Activated CD4-positive, alpha-beta T cell treated with anti-CD3 and anti-CD28 coated beads, Interleukin-2, amount 50 U/mL, for 16 hours (primary cell): ENCODE measurements at regions not wholly inside any gene's neighbourhood (a gene's known extent, or its start where the extent isn't known, plus 50 kb on each side); places are given as distances from the start of the nearest gene placed in this dataset.

Experiments used
- DNase-seq: peaks from one replicate; pipeline ENCODE4 v3.0.0-alpha.2; 2020

DNA sequence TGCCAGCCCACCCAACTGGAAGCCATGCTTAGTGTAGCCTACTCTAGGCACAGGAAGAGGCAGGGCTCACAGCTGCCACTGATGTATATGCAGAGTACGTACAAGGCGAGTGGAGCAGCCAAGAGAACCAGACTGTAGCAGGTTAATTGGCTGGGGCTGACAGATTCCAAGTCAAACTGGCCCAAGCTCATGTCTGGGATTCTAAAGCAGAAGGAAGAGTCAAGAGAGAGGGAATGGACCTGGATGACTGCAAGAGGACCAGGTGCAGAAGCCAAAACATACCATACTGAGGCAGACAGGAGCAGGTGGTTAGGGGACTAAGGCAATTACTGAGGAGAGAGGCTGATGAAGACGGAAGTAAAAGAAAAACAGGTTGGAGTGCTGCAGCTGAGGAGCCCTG, 51.3 kb upstream of the LRRN2 start:
- DNase-seq: no peak

- no peak for DNase-seq
These were observed 53.0 kb upstream of the LRRN2 start for GRCh38 chr1:204738506-204738905.

- no peak for DNase-seq
These were observed 54.8 kb upstream of the LRRN2 start for GRCh38 chr1:204740354-204740753.

- no peak for DNase-seq
These were observed 55.9 kb upstream of the LRRN2 start for GRCh38 chr1:204741440-204741839.

DNA sequence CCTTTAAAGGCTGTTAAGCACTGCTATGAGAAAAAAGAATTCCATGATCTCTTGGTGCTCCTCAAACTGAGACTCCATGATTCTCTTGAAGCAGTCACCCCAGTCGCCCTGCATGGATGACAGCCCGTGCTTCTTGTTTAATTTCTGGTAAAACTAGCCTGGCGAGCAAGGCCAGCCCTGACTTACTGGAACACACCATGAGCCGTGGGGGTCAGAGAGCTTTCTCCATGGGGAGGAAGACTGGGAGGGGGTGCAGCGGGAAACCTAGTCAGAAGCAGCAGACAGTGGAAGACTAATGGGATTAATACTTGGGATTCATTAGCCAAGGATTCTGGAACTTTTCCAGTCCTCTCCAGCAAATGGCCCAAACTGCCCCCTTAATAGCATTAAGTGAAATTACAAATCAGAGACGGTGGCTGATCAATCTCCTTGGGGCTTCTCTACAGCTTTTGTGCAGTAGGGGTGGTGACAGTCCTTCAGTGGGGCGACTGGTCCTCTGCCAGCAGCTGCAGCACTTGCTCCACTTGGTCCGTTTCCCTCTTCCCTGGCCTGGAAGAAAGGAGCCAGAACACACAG, 57.2 kb upstream of the LRRN2 start:
- DNase-seq: no peak

DNA sequence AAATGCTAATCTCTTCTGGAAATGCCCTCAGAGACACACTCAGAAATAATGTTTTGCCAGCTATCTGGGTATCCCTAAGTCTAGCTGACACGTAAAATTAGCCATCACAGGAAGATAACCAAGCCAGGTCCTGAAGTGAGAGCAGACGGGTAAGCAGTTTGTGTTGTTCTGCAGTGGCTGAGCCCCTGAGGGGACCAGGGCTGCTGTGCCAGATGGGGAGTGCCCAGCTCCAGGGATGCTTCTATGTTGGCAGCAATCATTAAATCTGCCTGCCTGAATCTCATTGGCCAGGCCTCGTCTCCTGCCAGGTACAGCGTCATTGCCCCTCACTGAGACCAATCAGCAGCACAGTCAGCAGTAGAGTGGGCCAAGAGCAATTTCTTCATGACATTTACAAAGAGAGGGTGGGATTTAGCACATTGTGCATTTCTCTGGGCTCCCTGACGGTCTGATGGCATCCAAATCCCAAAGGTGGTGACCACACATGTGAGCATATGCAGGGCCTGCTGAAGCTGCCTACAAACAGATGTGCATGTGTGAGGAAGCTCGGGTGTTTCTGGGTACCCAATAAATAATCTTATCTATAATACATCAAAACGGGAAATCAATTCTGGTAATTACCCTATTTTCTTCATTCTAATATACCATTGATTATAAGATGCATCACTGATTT, 58.7 kb upstream of the LRRN2 start:
- DNase-seq: no peak

- DNase-seq: peak; percentile 46
These were observed 61.4 kb upstream of the LRRN2 start for GRCh38 chr1:204746838-204747442.

- no peak for DNase-seq
These were observed 65.9 kb upstream of the LRRN2 start for GRCh38 chr1:204751480-204751879.

DNA sequence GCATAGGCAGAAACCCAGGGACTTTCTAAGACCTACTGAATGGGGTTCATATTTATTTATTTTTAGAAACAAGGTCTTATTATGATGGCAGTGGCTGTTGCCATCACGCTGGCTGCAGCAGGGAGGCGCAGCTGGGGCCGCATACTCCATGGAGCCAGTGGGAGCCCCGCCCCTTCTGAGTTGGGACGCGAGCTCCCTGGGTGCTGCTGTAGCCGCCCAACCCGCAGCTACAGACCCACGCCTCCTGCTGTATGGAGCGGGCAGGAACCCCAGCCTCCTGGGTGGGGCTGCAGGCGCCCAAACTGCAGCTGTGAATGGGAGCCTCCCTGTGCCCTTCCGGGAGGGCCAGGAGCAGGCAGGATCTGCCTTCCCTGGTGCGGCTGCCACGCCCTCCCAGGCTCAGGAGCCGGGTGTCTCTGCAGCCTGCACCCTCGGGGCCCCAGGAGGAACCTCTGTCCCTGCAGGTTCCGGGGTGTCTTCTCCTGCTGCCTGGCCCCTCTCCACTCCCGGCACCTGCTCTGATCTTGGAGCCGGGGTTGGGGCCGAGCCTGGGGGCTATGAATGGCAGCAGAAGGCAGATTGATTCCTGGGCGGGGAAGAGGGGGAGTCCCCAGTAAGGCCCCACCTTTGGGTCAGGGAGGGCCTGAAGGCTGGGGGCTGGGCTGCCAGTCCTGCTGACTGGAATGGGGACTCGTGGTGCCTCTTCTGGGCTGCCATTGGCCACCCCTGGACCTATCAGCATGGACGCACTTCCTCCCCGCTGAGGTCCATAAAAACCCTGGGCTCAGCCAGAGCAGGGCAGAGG, 66.5 kb upstream of the LRRN2 start:
- no peak for DNase-seq

GRCh38 chr1:204752688-204753040, 67.1 kb upstream of the LRRN2 start:
- DNase-seq: no peak

- no peak for DNase-seq
These were observed 69.3 kb upstream of the LRRN2 start for GRCh38 chr1:204754821-204755220.

DNA sequence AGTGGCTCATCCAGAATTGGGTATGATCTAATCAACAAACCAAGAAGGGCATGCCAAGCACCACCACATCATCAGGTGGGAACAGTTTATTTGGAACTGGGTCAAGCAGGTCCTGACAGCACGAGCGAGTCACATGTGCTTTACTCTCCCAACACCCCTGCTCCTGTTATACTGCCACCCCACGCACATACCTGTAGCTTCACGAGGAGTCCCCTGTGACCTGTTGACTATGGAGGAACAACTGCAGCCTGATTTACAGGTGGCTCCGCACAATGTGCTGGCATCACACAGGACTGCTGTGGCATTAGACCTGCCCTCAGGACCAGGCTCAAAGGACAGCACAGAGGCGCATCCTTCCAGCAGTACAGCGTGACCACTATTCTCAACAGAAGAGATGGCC, 70.8 kb upstream of the LRRN2 start:
- DNase-seq: no peak

- no peak for DNase-seq
These were observed 71.3 kb upstream of the LRRN2 start for GRCh38 chr1:204756811-204757210.

GRCh38 chr1:204758601-204759000, 73.1 kb upstream of the LRRN2 start:
- DNase-seq: no peak

DNA sequence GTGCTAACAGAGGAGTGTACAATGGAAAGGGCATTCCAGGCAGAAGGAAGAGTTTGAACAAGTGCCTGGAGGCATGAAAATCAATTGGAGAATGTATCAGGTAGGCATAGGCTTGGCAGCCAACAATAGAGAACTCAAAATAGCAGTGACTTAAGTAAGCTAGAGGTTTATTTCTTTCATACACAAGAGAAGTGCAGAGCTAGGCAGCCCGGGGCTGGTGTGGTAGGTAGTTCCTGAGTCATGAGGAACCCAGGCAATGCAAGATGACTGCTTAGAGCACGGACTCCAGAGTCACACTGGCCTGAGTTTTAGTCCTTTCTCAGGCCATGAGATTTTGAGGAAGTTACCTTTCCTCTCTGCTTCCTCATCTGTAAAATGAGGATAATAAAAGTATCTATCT, 74.8 kb upstream of the LRRN2 start:
- DNase-seq: no peak

- DNase-seq: no peak
These were observed 75.2 kb upstream of the LRRN2 start for GRCh38 chr1:204760757-204761156.

DNA sequence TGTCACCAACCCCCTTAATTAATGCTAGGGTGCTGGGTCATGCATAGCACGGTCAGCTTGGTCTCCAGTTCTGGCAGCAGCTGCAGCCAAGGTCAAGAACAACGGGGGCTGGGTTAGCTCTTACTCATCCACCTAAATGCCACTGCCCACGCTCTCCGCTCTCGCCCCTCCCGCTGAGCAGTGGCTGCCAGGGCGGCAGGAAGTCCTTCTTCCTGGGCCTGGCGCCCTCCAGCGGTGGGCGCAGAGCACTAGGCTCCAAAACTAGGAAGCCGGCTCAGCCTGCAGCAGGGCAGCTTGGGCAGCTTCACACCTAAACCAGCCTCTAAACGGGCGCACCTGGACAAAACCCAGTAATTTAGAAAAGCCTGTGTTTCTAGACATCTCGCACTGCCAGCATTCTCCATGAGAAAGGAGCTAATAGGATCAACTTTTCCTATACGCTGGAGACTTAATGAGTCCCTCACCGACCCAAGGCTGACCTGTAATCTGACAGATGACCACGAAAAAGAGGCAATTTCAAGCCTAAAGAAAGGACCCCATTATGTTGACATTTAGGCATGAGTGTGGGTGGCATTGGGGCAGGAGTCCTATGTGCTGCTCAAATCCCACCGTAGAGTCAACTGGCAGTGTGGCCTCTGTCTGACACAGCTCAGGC, 78.4 kb upstream of the LRRN2 start:
- peak; percentile 68 for DNase-seq

DNA sequence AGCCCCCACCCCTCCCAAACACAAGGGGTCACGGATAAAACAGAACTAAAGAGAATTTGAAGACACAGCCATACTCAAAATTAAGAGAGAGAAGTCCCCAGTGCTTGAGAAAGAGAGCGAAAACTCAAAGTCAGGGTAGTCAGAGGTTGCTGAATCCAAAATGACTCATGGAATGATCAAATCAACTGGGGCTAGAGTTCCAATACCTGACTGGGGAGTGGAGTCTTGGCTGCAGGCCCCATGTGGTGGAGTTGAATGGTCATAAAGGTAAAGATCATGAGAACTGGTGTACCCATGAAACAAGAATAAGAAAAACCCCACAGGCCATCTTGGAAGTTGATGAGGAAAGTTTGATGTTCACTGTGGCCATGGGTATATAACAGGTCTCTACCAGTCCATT, 84.5 kb upstream of the LRRN2 start:
- no peak for DNase-seq

DNA sequence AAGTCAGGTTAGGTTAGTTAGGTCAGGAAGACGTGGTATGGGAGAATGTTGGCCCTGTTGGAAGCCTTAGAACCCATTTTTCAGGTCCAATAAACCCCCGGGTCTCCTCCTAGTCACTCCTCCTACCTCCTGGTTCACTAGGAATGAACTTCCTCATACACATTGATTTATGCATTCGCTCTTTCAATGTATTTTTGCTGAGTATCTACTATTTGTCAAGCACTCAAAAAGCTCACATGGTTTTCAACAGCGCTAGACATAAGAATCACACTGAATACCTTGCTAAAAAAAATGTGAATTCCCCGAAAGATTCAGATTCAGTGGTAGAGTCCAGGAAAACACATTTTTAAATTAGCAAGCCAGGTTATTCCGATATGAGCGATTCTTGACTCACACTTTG, 85.8 kb upstream of the LRRN2 start:
- DNase-seq: no peak

- no peak for DNase-seq
These were observed 87.7 kb upstream of the LRRN2 start for GRCh38 chr1:204773246-204773645.

- no peak for DNase-seq
These were observed 90.0 kb upstream of the LRRN2 start for GRCh38 chr1:204775546-204775945.

GRCh38 chr1:204777591-204777990, 92.1 kb upstream of the LRRN2 start:
- DNase-seq: no peak

DNA sequence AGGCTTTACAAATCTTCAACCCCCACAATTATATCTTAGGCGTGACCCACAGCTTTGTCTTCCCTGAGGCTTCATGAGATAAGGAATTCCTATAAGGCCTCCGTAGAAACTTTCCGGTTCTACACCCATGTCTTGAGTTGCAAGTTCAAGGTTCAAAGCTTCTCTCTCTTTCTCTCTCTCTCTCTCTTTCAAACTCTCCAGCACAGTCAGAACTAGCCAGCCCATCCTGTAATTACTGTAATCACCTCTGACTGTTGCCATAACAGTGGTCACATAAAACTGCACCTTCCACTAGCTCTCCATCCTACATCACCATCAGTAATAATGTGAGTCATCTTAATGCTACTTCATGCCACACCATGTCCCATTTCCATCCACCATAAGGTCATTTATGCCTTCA, 90.0 kb upstream of the NFASC start:
- DNase-seq: no peak
